Ovary (tissue), 3 donors: ENCODE measurements at regions not wholly inside any gene's neighbourhood (a gene's known extent, or its start where the extent isn't known, plus 50 kb on each side); places are given as distances from the start of the nearest gene placed in this dataset.

Source experiments
- EP300 ChIP-seq: sonication (generic); formaldehyde crosslinking; IDR thresholded peaks from one replicate; pipeline ENCODE4 v1.6.1; 2017; ENCODE audit warnings: antibody characterized with exemption
- POLR2A ChIP-seq: fragments of 450-650 bp; IDR thresholded peaks from one replicate; pipeline ENCODE4 v1.6.1; 2017; ENCODE audit warnings: antibody characterized with exemption, mild to moderate bottlenecking, moderate library complexity
- TF ChIP-seq, protein P1 (sequence below), 3 donors: fragments of 450-650 bp in 2 of 3; fragments of 200-600 bp in 1 of 3; IDR thresholded peaks; one replicate each; pipeline versions ENCODE4 v1.5.1 to v1.8.0; 2016 to 2022; ENCODE audit warnings: antibody characterized with exemption in 3 of 3, mild to moderate bottlenecking in 1 of 3
- donor health status: DM: no; HTN: no; CAD: no.

DNA sequence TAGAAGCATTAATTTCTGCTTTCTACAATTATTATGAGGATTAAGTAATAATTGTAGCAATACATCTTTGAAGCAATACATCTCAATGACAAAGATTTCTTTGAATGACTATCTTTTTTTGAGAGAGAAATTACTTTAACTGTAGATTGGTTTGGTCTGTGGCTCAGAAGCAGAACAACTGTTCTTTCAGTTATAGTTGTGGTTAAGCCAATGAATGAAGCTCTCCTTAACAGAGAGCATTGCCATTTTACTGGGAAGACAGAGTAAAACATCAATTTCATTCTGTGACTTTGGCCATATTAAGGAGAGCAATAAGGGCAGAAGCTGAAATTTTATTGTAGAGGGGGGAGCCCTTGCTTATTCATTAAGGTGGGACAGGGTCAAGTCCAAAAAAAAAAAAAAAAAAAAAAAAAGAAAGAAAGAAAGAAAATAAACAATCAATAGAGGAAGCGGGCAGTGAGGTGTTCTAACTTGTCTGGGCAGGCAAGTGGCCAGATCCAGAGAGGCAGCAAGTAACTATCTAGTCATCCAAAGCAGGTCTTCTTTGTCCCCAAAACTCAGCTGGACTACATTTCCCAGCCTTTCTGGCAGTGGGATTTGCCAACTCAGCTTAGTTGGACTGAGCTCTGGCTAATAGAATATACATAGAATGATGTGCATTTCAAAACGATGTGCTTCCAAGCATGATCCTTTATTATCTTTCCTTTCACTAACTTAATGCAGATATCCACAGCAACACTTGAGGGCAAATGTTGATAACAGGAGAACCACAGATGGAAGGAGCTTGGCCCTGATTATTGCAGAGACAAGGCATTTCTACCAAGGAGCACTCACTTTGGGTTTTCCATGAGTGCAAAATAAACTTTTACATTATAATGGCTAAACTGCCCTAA lies 462.7 kb upstream of the CDH20 start:
- TF ChIP-seq, protein P1, sequence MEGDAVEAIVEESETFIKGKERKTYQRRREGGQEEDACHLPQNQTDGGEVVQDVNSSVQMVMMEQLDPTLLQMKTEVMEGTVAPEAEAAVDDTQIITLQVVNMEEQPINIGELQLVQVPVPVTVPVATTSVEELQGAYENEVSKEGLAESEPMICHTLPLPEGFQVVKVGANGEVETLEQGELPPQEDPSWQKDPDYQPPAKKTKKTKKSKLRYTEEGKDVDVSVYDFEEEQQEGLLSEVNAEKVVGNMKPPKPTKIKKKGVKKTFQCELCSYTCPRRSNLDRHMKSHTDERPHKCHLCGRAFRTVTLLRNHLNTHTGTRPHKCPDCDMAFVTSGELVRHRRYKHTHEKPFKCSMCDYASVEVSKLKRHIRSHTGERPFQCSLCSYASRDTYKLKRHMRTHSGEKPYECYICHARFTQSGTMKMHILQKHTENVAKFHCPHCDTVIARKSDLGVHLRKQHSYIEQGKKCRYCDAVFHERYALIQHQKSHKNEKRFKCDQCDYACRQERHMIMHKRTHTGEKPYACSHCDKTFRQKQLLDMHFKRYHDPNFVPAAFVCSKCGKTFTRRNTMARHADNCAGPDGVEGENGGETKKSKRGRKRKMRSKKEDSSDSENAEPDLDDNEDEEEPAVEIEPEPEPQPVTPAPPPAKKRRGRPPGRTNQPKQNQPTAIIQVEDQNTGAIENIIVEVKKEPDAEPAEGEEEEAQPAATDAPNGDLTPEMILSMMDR (IDR thresholded peaks at IDR 0.05), result no peak
- no peak for TF ChIP-seq EP300
- no peak for TF ChIP-seq POLR2A
